ENCODE measurements at regions not wholly inside any gene's neighbourhood (a gene's known extent, or its start where the extent isn't known, plus 50 kb on each side); places are given as distances from the start of the nearest gene placed in this dataset.
"Not testable (repeated sequence)": the region's sequence is repeated elsewhere in the genome, so short reads cannot be mapped to it uniquely, and the experiment has no call there.

DNA sequence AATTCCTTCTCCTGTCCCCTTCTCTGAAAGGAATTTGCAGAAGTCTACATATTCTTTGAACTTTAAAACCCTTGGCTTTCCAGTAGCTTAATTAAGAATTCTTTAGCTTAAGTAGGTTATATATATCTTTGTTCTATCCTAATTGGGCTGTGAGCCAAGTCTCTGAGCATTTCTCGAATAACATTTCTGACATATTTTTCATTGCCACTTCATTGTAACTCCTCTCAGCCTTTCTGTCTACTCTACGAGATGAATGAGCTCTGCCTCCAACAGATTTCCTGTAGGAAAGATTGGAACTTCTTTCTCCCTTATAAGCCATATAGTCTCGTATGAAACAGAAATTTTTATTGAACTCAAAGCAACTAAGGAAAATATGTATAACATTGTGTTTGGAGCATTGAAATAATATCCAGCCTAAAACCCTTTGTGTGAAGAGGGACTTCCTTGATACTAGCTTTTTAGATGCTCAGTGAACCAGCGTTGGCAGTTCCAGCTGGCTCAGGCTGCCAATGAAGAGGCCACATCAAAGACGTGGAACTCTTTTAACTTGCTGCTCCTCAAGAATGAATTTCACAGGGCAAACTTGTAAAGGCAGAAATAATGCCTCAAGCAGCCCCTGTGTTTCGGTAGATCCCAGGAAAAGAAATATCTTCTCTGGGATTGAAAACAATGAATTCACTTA lies 87.7 kb upstream of the NOX3 start:
- in situ Hi-C loops (cut with MboI; ENCODE audit: low pct_unique_long_range_greater_than_20kb, low sequenced_read_pairs) = no loop called here
- no peak for DNase-seq

DNA sequence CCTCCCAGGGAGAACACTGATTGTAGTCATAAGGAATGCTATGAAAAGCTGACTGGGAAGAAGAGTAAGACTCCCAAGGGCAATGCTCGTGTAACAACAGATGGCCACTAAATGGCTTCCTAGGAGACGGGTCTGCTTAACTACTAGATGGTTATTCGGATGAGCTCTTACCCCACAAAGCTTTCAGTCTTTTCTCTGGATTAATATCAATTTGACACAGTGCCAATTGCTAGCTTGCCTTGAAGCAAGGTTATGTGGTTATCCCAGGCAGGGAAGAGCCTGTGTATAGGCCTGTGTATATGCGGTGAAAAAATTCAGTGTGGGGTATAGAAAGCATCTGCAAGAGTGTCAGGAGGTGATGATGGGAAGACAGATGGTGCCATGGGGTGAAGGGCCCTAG lies 86.4 kb upstream of the NOX3 start:
- in situ Hi-C loops (cut with MboI; ENCODE audit: low pct_unique_long_range_greater_than_20kb, low sequenced_read_pairs) = no loop called here
- DNase-seq = no peak

DNA sequence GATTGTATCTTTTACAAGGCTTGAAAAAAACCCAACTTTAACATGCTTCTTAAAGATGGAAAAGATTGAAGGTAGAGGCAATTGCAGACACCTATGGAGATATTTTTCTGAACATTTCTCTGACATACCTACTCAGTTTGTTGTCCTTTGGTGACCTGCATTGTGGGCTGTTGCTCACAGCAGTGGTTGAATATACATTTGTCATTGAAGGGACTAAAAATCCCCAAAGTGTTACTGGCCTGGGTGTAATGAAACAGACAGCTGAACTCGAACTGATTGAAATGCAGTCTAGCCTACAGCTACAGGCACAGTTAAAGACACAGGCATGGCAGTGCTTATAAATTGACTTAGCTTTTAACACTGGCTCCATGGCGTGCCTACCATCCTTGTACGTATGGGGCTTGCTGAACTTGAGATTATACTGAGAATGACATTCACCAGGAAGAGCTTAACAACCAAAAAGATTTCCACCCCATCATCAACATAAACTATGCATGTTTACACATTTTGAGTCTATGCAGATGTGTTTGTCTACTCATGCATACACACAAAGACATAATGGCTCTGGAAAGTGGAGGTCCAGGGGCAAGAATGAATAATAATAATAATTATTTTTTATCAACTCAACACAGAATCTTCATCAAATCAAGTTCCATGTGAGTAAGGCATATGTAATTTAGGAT lies 83.2 kb upstream of the NOX3 start:
- in situ Hi-C loops (cut with MboI; ENCODE audit: low pct_unique_long_range_greater_than_20kb, low sequenced_read_pairs) = no loop called here
- DNase-seq = no peak

DNA sequence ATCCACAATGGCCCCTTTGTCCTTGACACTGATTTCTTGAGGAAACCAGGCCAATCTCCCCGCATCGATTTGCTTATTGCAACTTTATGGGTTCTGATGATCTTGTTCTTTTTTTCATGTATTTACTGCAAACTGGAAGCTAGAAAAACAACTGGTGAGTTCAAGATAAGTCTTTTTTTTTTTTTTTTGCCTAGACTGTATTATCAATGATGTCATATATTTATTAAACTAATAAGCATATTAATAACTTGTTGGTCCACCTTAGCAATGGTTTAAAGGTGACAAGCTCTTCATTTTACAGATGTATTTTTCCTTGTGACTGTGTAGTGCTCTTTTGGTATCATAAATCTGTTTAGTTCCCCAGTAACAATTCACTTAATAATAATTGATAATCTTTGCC lies 79.0 kb upstream of the NOX3 start:
- in situ Hi-C loops (cut with MboI; ENCODE audit: low pct_unique_long_range_greater_than_20kb, low sequenced_read_pairs) = no loop called here
- no peak for DNase-seq

DNA sequence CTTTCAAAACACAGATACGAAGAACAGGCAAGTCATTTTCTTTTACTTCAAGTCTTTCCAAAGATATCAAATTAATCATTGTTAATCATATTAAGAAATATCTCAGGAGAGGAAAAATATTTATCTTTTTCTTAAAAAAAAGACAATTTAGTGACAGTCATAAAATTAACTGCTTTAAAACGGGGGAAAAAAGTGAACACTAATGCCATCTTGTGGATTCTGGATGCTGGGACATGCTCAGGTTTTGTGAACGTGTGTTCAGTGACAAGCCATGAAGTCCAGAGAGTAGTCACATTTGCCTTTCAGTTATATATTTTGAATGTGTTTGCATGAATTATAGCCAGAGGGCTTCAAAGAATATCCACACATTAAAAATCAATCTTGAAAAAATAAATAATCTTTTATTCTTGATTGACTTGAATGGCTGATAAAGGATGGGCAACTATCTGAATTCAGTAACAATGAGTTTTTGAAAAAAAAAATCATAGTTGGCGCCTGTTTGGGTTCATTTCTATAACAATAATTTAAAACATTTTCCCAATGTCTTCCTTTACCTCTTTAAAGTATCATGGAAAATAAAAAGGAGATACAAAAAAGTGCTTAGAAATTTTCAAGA lies 74.7 kb upstream of the NOX3 start:
- DNase-seq = peak; percentile 37
- in situ Hi-C loops (cut with MboI; ENCODE audit: low pct_unique_long_range_greater_than_20kb, low sequenced_read_pairs) = no loop called here

DNA sequence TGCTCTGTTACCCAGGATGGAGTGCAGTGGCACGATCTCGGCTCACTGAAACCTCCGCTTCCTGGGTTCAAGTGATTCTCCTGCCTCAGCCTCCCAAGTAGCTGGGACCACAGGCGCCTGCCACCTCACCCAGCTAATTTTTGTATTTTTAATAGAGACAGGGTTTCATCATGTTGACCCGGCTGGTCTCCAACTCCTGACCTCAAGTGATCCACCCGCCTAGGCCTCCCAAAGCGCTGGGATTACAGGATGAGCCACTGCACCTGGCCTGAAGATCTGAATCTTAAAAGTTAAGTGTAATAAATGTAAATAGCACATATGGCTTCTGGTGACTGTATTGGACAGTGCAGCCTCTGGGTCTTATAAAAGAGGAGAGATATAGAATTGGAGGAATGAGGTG lies 74.2 kb upstream of the NOX3 start:
- in situ Hi-C loops (cut with MboI; ENCODE audit: low pct_unique_long_range_greater_than_20kb, low sequenced_read_pairs); DNase-seq: not testable (repeated sequence)

DNA sequence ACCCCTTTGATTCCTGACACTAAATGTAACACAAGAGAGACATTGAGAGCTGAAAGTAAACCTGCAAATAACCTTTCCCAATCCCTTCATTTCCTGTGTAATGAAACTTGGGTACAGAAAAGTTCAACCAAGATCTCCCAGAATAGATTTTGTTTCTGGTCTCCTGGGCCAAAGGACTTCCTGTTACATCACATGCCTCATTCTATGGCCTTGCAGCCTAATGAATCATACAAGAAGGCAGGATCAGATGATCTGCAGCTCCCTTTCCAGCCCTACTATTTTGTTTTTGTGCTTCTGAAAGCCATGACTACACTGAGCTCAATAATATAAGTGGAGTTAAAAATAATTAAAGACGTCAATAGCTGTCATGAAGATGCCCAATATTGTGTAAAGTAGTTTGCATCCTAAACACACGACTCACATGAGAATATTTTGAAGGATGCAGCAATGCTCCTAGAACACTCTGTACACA lies 73.4 kb upstream of the NOX3 start:
- peak; percentile 4 for DNase-seq
- in situ Hi-C loops (cut with MboI; ENCODE audit: low pct_unique_long_range_greater_than_20kb, low sequenced_read_pairs) = no loop called here

DNA sequence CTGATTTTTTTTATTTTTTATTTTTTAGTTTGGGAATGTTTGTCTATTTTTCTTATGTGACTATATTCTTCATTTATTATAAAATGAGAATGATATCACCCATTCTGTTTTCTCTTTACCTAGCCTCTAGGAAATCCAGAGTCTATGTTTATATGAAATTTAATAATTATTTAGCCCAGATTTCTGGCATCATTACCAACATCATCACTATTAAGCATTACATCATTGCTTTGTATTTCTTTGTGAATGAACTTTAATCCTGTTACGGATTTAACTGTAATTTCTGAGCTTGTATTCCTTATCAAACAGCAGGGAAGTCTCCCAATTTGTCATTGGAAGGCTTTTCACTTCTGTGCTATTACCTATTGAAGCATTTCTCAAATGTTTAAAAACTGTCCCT lies 72.7 kb upstream of the NOX3 start:
- in situ Hi-C loops (cut with MboI; ENCODE audit: low pct_unique_long_range_greater_than_20kb, low sequenced_read_pairs) = no loop called here
- no peak for DNase-seq

DNA sequence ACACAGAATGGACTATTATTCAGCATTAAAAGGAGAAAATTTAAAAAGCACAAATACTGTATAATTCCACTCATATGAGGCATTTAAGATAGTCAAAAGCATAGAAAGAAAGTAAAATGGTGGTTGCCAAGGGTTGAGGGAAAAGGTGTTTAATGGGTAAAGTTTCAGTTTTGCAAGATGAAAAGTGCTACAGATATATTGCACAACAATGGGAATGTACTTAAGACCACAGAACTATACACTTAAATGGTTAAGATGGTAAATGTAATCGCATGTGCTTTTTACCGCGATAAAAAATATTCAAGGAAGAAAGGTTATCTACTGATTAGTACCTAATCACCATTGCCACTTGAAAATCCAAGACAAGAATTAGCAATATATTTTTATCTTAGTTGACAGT lies 71.8 kb upstream of the NOX3 start:
- in situ Hi-C loops (cut with MboI; ENCODE audit: low pct_unique_long_range_greater_than_20kb, low sequenced_read_pairs) = no loop called here
- no peak for DNase-seq

DNA sequence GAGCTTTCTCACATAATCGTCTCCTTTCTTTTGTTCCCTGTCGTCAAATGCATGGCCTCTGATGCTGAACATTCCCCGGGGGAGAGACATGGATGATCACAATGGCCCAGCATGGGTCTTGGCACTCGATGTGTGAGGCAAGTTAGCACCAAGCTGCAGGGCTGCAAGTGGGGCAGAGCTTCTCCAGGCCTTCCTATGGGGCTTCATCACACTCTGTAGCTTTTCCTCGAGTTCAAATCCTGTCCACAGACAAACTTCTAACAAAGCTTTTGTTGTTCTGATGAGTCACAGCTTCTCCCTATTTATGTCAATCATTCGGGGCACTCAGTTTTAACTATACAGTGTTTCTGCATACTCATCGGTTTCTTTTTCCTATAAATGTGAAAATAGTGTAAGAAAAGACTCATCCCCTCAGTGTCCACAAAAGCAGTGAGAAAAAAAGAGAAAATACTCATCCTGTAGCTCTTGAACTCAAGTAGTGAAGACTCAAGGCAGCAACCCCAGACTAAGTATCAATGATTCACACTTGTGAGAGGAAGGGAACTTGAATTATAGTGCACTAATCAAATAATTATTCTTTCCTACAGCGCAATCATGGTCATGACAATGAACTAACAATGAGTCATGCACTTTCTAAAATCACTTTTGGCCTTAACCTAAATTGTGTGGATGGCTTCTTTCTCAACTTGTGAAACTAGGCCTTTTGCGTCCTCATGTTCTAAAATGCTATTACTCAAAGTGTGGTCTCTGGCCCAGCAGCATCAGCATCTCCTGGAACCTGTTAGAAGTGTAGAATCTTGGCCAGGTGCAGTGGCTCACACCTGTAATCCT lies 68.4 kb upstream of the NOX3 start:
- in situ Hi-C loops (cut with MboI; ENCODE audit: low pct_unique_long_range_greater_than_20kb, low sequenced_read_pairs) = no loop called here
- no peak for DNase-seq

DNA sequence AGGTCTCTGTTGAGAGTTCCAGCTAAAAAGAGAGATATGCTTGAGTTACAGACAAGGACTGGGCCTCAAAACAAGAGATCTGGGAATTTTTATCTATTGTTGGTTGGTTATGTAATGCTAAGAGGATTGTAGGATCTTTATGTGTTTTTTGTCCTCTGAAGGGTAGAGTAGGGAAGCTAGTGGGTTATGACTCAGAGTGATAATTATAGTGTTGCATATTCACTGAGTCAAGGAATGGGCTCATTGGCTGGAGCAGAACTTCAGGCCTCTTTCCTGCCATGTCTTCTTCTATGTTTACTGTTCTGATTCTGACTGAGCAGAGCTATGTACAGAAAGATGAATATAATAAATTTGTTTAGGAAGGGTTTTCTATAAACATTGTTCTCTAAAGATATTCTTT lies 66.1 kb upstream of the NOX3 start:
- DNase-seq = no peak

DNA sequence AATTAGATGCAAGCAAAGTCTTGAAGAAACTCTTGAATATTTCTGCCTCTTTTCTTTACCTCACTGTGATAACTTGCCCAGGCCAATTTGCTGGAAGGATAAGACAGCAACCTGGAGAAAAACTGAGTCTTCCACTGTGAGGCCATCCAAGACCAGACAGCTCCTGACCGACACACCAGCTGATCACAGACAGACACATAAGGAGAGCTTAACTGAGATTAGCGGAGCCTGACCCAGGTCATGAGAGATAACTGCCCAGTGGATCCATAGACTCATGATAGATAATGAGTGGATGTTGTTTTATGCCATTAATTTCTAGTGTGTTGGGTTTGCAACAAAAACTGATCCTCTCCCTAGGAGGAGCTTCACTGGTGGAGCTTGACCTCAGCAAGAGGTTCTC lies 64.4 kb upstream of the NOX3 start:
- in situ Hi-C loops (cut with MboI; ENCODE audit: low pct_unique_long_range_greater_than_20kb, low sequenced_read_pairs) = no loop called here
- no peak for DNase-seq

More for the DNA sequence above, 66.1 kb upstream of the NOX3 start:
- in situ Hi-C loops (cut with MboI; ENCODE audit: low pct_unique_long_range_greater_than_20kb, low sequenced_read_pairs) = no loop called here

DNA sequence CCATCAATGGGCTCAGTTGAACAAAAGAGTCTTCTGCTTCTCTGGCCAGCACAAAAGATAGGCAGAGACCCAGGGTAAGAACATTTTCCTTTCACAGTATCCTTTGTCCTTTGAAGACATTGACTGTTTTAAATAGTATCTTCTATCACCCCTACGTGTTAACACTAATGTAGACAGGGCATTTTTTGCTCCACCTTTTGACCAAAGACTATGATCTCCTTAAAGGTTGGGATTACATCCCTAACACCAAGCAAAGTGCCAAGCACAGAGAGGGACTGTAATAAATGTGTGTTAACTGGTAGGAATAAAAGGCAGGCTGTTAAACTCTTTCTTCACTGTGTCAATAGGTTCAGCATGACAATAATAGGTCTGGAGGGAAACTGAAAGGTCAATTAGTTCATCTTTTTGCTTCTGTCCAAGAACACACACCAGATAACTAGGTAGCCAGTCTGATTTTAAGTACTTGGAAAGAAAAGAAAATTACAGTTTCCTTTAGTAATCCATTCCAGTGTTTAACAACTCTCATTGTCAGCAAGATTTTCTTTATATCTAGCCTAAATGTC lies 63.6 kb upstream of the NOX3 start:
- DNase-seq = no peak
- in situ Hi-C loops (cut with MboI; ENCODE audit: low pct_unique_long_range_greater_than_20kb, low sequenced_read_pairs) = no loop called here

DNA sequence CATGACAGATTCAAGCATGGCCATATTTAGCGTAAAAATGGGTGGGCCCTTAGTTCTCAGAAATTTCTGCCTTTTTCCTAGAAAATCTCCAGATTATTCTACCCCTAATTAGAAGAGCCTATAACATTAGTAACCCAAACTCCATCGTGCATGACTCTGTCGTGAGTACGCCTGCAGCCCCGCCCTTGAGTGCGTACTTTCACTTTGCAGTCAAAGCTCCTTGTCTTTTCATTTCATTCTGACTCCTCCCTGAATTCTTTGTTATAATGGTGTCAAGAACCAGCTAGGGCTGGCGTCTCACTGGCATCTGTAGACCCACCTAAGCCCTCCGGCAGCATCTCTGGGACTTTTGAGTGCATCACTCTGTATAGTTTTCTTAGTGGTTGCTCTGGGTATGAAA lies 61.7 kb upstream of the NOX3 start:
- in situ Hi-C loops (cut with MboI; ENCODE audit: low pct_unique_long_range_greater_than_20kb, low sequenced_read_pairs) = no loop called here
- DNase-seq = no peak

DNA sequence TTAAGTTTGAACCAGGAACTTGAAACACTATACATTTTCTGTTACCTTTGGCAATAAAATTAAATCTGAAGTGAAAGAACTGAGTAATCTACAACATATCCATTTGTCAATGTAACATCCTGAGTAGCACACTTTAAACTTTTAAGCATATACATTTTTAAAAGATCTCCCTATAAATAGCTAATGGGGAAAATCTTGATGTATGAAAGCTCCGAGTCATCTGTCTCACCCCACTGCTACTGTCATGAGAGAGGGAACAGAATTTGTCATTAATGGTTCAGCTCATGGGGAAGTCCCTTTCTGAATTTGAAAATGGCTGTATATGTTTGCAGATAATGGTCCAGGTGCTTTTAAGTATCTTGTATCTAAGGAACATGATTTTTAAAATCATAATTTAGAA lies 55.2 kb upstream of the NOX3 start:
- in situ Hi-C loops (cut with MboI; ENCODE audit: low pct_unique_long_range_greater_than_20kb, low sequenced_read_pairs) = no loop called here
- DNase-seq = no peak

DNA sequence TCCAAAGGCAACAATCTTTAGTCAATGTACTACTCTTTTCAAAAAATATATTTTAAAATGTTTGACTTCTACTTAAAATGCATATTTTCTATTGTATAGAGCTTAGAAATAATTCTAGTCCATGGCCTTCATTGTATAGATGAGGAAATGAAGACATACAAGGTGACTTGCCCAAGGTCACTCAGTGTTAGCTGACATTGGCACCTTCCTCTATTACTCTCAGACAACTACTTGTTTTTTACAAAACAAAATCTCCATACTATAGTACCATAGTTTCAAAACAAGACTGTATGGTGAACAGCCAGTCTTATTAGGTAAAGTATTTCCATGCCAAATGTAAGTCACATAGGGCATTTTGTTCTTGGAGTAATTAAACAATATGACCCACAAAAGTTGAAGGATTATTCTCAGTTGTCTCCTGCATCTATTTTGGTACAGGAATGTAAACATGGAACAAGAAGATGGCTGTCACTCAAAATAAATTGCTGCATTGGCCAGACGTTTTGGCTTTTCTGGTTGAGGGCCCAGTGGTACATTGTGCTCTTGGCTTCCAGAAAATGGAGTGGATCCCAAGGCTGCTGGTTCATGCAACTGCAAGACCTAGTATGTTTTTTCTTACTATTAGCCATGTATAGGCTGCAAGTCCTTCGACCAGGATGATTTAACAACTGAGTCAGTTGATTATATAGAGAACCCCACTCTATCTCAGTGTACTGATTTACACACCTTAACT lies 54.3 kb upstream of the NOX3 start:
- in situ Hi-C loops (cut with MboI; ENCODE audit: low pct_unique_long_range_greater_than_20kb, low sequenced_read_pairs) = no loop called here
- DNase-seq = no peak

DNA sequence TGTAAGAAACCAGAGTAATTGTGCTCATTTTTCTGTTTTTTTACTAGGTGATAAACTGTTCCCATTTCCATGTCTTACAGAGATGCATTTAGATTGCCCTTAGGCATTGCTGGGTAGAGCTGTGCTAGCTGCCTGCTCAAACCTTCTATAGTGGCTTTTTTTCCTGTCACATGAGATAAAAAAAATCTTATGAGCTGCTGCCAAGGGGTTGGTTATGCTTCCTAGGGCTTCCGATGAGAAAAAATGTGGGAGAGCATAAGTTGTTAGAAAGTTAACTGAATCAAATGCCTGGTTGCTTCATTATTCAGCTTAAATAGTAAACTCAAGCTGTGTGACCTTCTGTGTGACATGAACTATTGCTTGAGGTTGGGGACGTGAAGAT lies 50.0 kb upstream of the NOX3 start:
- DNase-seq = no peak
- in situ Hi-C loops (cut with MboI; ENCODE audit: low pct_unique_long_range_greater_than_20kb, low sequenced_read_pairs) = no loop called here

Data from KBM-7 (cell line).